Stimulated activated CD4-positive, alpha-beta T cell treated with anti-CD3 and anti-CD28 coated beads, Interleukin-4, amount 100 ng/mL, for 48 hours (primary cell): ENCODE measurements at regions not wholly inside any gene's neighbourhood (a gene's known extent, or its start where the extent isn't known, plus 50 kb on each side); places are given as distances from the start of the nearest gene placed in this dataset.
"Not testable (repeated sequence)": the region's sequence is repeated elsewhere in the genome, so short reads cannot be mapped to it uniquely, and the experiment has no call there.

Source experiments
- DNase-seq, 2 donors: peaks; one replicate each; pipeline ENCODE4 v3.0.0-alpha.2; 2020; ENCODE audit warnings: low read depth in 2 of 2

GRCh38 chr16:13453938-13454553, 465.9 kb upstream of the ERCC4 start:
- DNase-seq = peak; percentile 4 to 22

GRCh38 chr16:13463619-13464018, 456.3 kb upstream of the ERCC4 start:
- no peak for DNase-seq

DNA sequence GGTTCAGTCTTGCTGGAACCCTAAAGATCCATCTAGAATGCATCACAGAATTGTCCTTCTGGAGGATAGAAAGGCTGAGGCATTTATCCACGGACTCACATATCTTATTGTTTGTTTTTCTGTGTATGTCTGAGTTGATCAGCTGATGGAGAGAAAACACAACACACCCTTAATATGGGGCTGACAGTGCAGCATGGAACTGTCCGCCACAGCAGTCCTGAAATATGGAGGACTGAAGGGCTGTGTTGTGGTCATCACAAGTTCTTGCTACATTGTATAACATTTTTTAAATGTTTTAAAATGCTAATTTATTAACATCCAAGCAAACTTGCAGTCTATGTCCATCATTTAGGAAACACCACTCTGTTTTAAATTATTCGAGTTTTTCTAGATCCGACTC, 448.9 kb upstream of the ERCC4 start:
- DNase-seq = no peak

GRCh38 chr16:13478991-13479390, 441.0 kb upstream of the ERCC4 start:
- DNase-seq = no peak

DNA sequence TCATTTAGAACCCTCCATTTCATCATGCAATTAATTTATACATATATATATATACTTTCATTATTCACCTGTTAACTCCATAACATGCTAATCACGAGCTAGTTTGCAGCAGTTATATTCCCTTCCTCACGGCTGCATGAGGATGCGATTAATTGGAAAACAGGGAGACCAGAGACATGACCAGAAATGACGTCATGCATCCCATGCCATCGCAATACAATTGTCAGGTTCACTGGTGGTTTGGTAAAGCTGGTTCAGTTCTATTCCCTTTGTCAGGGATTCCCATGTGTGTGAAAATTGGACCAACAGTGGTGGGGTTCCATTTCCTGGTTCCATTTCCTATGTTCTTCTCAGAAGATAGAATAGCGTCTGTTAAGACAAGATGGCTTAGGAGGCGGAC, 440.4 kb upstream of the ERCC4 start:
- DNase-seq = no peak

GRCh38 chr16:13480801-13481200, 439.2 kb upstream of the ERCC4 start:
- no peak for DNase-seq

GRCh38 chr16:13483121-13483520, 436.8 kb upstream of the ERCC4 start:
- no peak for DNase-seq

GRCh38 chr16:13489416-13489815, 430.5 kb upstream of the ERCC4 start:
- DNase-seq = not testable (repeated sequence)

GRCh38 chr16:13492046-13492445, 427.9 kb upstream of the ERCC4 start:
- no peak for DNase-seq

- DNase-seq = no peak
These were observed 415.9 kb upstream of the ERCC4 start for GRCh38 chr16:13503960-13504635.

- DNase-seq = no peak
These were observed 412.4 kb upstream of the ERCC4 start for GRCh38 chr16:13507530-13507929.

GRCh38 chr16:13510425-13511151, 409.4 kb upstream of the ERCC4 start:
- no peak for DNase-seq

DNA sequence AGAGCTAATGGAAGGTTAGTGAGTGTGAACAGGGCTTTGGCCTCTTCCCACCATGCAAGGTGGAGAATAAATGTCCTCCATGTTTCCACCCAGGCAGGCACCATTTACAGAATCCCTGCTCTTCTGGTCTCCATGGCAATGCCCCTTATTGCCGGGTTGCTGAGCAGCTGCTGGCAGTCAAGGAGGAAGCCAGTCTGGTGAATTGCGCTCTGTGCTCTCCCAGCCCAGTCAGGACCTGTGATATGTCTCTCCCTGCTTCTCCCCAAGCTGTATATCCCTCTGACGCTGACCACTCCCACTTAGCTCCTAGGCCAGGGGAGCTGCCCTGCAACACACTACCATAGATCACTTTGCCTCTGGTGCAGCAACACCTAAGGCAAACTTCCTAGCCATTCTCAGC, 402.1 kb upstream of the ERCC4 start:
- DNase-seq = no peak

- no peak for DNase-seq
These were observed 400.1 kb upstream of the ERCC4 start for GRCh38 chr16:13519871-13520270.

DNA sequence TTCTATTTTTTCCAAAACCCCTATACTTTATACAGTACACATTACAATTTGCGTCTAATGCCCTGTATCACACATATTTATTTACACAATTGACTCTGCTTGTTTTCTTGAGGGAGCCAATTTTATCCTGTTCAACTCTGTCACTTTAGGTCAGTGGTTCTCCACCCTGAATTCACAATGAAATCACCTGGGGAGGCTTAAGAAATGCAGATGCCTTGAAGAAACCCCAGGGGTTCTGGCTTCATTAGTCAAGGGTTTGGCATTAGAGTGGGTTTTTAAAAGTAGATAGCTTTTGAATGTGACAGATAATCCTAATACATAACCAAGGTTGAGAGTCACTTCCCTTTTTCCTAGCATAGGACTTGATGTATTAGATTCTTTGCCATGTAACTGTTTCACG, 398.6 kb upstream of the ERCC4 start:
- DNase-seq = no peak

DNA sequence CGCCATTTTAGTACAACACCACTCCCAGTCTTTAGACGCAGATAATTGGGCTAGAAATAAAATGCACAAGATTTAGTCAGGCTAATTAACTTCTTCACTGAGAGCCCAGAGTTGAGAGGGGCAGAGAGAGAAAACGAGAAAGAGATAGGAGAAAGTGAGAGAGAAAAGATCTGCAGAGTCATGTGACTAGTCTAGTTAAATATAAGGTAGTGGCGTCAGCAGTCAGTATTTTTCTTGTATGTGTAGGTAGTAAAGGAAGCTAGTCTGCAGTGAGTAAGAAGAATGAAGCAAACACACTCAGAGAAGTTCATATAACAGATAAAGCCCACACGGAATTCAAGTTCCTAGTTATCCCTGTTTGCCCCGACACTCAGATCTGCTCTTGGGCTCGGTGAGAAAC, 392.6 kb upstream of the ERCC4 start:
- DNase-seq = no peak

DNA sequence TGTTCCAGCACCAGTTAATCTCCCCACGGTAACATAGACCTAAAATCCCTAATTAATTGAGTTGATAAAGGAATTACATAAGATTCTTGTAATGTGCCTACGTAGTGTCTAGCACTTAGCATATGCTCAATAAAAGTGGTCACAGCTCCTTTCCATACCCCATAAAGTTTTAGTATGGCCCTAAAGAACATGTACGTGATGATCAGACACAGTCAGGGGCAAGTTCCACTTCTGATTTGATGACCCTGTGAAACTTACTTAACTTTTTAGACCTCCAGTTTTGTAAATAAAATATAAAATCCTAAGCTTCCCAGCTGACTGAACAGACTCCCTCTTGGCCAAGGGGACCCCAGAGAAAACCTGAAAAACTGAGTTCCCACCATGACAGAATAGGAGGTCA, 391.3 kb upstream of the ERCC4 start:
- no peak for DNase-seq

- DNase-seq = no peak
These were observed 390.6 kb upstream of the ERCC4 start for GRCh38 chr16:13529193-13529982.

DNA sequence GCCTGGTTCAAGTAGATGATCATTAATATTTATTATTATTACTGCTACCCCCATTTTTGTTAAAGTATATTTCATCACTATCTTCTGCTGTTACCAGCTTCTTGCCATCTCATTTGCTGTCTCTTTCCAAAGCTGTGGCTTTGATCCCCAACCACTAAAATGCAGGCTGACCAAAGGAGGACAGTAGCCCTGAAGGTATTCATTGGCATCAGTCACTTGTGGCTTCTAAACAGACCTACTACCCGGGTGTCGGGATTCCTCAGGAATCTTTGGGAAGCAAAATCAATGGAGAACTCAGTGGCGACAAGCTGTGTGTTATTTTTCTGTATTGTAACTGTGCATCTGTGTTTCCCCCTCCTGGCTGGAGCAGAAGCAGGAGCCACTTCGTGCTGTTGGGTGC, 379.2 kb upstream of the ERCC4 start:
- DNase-seq = no peak

GRCh38 chr16:13542284-13542683, 377.7 kb upstream of the ERCC4 start:
- DNase-seq = no peak

- no peak for DNase-seq
These were observed 376.1 kb upstream of the ERCC4 start for GRCh38 chr16:13543850-13544249.

DNA sequence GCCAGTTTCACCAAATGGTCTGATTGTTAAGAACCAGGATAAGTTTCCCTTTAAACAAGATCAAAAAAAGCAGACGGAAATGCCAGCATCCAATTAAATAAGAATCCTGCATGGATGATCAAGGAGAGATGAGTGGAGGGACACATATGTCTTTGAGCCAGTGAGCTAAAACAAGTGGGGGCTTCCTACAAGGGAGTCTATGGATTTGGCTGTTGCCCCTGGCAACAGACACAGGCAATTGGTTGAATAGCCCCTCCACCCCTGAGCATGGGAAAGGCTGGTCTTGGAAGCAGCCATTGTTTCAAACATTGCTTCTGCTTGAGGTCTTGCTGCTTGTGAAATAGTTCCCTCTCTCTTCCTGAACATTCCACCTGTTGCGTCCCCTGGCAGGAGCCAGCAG, 374.7 kb upstream of the ERCC4 start:
- no peak for DNase-seq
